GM18951 (cell line): ENCODE measurements at regions not wholly inside any gene's neighbourhood (a gene's known extent, or its start where the extent isn't known, plus 50 kb on each side); places are given as distances from the start of the nearest gene placed in this dataset.
"Not testable (repeated sequence)": the region's sequence is repeated elsewhere in the genome, so short reads cannot be mapped to it uniquely, and the experiment has no call there.

Experiments
- in situ Hi-C: fragments of 300-500 bp; cut with MboI; formaldehyde crosslinking; loops from one replicate; pipeline ENCODE4 v1.12.0; 2022; ENCODE audit warnings: low sequenced_read_pairs, mixed read lengths, inconsistent platforms; ENCODE audit not compliant: unreplicated experiment

DNA sequence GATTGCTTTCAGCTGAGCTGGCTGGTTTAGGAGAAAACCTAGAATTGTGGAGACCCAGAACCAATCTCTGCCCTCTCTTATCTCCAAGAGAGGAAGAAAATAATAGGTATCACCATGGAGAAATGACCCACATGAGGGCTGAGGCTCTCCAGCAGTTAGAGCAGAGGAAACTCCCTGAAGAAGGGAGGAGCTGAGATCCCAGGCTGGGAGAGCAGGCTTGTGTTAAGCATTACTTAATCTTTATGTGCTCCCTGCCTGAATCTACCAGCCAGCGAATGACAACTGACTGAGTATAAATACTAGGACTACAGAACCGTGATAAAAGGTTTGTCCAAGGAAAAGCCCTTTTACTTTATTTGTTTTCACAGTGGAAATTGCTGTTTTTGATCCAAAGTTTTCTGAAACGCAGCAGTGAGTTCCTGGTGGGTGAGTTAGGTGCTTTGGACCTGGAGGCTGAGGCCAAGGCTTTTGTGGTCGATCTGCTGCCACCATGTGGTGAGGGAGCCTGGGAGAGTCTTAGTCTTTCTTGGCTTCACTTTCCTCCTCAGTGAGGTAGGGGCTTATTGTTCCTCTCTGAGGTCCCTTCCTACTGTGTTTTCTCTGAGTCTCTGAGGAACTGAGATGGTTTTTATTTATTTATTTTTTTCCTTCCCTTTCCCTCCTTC, 219.5 kb upstream of the NOTCH2NLA start:
- in situ Hi-C loops, result not testable (repeated sequence)

DNA sequence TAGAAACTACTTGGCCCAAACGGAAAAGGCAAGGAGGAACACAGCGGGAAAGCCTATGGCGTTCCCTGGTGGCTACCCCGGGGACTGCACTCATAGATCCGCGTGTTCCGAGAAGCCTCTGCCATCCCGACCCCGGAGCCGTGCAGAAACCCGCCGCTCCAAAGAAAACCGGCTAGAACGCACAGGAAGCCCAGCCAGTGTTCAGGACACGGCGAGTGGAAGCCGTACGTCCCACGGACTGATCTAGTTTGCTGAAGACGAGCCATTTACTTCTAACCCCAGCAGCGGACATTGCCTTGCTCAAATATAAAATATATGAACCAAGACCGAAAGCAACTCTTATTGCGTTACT, 215.0 kb upstream of the NOTCH2NLA start:
- in situ Hi-C loops, result not testable (repeated sequence)

DNA sequence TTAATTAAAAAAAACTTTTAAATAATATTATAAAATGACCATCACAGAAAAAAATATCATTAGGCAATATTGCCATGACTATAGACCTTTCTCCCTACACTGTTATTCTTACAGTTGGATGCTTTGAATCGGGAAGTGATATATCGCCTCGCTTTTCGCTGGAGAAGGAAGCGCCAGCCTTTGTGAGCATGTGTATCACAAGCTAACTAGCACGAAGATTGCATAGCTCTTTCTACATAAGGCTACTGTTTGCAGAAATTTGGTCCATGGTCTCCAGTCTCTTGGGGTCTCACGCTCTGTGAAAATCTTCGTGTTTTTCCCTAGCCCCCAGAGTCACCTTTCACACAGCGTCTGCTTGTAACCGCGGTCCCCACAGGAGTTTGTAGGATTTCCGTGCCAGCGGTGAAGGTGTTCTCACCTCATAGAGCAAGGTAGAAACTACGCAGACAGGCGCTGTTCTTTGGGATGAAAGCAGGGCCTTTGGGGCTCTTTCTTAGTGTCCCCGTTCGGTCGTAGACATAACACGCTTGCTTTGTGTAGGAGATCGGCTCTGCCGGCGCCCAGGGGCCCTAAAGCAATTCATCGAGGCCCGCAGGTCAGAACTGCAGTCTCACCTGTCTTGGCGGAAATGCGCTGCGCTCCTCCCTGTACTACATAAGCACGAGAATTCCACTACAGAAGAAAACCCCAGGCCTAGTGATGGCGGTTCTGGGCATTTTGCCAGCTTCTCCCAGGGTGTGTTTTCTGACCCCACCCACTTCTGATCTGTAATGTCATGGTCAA, 214.5 kb upstream of the NOTCH2NLA start:
- in situ Hi-C loops, result not testable (repeated sequence)

DNA sequence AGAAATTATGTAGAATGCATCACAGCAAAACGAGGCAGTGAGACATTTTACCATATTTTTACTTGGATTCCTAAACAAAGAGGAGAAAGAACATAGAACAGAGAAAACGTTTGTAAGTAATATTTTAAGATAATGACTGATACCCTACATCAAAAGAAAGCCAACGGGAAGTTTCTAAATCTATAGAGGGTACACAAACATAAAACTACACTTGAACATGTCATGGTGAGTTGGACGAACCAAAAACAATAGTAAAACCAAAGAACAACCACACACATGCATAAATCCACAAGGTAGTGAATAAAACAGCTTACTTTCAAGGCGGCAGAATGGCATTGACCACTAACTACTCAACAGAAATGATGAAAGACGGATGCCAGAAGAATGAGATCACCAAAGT, 209.7 kb upstream of the NOTCH2NLA start:
- in situ Hi-C loops, result not testable (repeated sequence)

DNA sequence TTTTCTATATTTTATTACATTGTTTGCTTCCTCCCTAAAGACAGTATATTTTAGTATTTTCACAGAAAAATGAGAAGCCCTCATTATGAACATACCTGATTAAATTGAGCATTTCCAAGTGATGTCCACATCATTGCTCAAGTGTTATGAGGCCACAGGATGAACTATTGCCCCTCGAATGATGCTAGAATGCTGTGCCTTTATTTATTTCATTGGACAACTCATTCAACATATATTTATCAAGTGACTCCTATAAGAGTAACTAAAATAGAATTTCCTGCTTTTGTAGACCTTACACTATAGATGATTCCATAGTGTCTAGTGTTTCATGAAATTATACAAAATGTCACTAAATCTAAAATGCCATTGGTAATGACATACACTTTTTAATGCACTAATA, 187.8 kb upstream of the NOTCH2NLA start:
- in situ Hi-C loops, result not testable (repeated sequence)

DNA sequence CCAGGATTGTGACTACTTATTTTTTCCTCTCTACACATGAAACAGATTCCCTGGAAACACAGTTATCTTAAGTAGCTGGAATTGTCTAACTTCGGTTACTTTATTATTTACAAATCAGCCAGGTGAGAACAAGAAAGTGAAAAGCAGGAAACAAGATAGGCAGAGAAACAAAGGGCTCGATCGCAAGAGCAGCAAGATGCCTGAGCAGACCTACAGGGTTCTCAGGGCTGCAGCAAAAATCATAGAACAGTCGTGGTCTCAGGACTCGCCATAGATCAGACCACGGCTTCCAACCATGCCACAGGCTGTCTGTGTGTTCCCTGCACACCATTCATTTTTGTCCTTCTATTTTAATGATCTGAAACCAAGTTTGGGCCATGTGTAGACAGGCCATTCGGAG, 186.2 kb upstream of the NOTCH2NLA start:
- in situ Hi-C loops, result not testable (repeated sequence)

DNA sequence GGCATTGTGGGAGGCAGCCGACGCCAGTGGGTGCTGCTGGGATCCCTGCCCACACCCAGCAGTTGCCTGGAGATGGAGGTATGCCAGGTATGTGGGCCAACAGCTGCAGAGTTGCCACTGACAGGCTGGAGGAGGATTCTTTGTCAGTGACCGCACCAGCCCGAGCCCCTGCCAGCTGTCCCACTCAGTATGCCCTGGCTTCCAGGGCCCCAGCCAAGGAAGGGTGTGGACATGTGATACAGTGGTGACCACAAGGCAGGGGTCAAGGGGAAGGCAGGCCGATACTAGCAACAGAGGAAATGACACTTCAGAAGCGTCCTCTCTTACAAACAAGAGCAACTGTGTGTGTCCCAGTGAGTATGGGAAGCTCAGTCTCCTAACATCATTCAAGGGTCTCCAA, 185.1 kb upstream of the NOTCH2NLA start:
- in situ Hi-C loops, result not testable (repeated sequence)

DNA sequence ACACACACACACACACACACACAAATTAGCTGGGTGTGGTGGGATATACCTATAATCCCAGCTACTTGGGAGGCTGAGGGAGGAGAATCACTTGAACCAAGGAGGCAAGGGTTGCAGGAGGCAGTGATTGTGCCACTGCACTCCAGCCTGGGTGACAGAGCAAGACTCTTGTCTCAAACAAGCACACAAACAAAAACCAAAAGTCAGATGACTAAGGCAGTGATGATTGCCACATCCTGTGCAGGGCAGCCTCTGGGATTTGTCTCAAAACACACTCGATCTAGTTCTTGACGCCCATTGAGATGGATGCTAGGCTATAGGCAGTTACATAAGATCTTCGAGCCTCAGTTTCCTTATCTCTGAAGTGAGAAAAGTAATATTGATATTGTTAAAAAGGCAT, 183.1 kb upstream of the NOTCH2NLA start:
- in situ Hi-C loops, result not testable (repeated sequence)

DNA sequence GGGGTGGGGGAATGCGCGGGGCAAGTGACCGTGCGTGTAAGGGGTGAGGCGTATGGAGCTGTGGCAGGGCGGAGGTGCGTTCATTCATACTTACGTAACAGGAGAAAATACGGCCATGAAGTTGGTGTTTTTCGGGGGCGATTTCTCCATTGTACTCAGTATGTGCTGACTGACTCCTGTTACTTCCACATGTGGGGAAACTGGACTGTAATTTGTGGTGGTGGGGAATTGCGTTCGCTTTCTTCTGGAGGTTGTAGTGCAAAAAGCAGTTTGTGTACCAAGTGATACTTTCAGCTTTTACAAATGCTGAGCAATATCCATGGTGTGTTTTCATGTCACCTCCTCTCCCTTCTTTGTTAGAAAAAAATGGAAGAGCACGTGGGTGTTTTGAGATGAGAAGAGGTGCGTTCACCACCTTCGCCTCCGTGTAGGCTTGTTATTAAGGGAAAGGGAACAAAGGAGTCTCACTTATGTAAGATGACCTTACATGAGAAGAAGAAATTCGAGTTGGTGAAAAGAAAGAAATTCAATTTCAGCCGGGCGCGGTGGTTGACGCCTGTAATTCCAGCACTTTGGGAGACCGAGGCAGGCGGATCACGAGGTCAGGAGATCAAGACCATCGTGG, 181.1 kb upstream of the NOTCH2NLA start:
- in situ Hi-C loops, result not testable (repeated sequence)

DNA sequence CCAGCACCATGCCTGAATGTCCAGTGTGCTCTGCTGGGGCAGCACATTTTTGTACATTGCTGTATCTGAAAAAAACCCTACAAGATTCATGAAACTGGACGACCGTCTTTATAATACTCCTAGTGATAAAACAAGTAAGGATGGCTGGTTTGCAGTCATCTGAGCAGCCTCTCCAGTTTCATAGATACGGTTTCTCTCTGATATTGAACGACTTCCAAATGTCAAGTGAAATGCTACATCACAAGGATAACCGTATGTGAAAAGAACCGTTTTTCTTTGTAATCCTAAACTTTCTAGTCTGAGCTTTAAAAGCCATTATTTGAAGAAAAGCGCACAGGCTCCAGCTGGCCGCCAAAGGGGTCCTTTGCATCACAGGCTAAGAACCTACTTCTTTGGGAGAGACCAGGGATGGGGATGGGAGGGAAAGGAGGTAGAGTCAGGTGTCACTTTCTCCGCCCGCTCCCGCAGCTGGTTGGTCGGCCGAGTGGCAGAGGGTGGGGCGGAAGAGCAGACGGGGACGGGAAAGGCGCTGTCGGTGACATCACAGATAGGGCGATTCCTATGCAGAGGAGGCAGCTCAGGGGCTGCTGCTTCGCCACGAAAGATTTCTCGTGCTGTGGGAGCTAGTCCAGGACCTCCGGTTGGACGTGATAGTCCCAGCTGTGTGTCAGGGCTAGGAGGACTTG, 180.4 kb upstream of the NOTCH2NLA start:
- in situ Hi-C loops, result not testable (repeated sequence)

DNA sequence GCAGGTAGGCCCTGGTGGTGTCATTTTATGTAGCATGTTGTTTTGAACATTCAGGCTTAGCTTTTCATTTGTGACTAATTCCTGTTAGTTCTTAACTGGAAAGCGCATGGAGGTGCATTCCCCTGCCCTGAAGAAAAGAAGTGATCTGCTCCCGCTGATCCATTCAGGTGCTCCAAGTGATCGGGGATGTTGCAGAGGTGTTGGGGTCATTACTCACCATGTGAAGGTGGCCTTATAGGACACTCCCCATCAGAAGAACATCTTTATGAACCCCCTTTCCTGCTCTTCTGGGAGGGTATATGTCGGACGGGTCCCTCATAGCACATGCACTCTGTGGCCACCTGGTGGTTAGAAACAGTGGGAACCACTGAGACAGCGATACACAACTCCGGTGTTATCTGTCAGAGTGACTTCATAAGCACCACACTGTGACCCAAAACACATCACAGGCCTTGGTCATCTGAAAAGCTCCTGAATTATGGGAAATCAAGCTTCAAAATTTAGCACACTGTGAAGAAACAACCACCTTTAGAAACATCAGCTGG, 172.5 kb upstream of the NOTCH2NLA start:
- in situ Hi-C loops, result not testable (repeated sequence)

DNA sequence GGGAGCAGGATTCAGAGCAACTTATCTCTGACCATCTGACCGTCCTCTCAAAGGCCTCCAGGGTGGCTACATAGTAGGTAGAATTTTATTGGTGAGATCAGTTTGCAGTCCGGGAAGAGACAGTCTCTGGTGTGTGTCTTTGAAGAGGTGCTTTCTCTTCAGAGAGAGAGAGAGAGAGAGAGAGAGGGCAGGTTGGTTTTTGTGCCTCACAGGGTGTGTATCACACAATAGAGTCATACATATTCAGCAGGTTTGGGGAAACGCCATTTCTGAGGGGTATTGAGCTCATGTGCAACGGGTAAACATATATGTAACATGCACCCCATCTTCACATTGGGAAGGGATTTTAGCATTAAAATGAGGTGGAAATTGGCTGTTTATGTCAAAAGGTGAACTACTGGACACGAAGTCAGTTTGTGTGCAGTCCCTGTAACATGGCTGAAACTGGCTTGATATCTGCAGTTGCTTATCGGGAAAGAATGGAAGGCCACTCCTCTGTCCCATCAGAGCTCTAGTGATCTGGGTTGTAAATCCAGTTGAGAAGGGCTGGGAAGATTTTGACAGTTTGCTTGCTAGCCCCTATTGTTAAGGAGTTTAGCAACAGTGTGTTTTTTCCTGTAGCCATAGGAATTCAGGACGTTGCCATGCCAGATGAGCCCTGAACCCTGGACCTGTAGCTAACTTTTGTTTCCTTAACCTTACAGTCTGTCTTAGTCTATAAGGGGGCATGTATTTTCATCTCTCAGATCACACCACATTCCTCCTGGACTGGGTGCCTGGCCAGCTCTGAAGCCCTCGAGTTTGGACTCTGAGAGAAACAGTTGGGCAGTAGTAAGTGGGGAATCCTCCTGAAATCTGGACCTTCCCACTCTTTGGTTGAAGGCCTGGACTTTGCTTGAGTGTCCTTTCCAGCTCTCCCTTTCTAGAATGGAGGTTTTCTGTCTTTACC, 171.6 kb upstream of the NOTCH2NLA start:
- in situ Hi-C loops, result not testable (repeated sequence)

DNA sequence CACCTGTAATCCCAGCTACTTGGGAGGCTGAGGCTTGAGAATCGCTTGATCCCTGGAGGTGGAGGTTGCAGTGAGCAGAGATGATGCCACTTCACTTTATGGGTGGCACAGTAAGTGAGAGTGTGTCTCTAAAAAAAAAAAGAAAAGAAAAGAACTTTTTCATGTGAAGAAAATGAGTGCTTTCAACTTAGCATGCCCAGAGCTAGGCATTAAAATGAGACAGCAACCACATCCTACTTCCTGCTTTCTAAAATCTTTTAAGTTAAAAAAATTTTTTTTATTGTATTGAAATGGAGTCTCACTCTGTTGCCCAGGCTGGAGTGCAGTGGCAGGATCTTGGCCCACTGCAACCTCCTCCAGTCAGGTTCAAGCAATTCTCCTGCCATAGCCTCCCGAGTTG, 170.4 kb upstream of the NOTCH2NLA start:
- in situ Hi-C loops, result loop anchor here (25.0 kb wide), 1 partner anchor 1862 kb away; no protein-coding TSS in a partner anchor

DNA sequence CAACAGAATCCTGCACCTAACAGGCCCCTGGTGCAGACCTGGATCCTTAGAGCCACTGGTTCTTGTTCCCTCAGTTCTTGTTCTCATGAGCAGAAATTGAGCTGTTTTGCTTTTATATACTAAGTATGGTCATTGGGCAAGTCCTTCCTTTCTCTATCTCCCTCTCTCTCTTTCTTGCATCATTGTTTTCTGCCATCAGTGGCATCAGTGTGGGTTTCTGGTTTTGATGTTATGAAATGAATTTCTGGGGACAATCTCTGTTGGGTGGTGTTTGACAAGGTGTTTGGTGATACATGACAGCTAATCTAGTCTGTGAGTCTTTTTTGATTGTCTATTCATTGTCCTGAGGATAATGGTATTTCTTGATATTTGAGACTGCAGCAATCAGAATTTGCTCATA, 168.0 kb upstream of the NOTCH2NLA start:
- in situ Hi-C loops, result loop anchor here (25.0 kb wide), 1 partner anchor 1860 kb away; no protein-coding TSS in a partner anchor

DNA sequence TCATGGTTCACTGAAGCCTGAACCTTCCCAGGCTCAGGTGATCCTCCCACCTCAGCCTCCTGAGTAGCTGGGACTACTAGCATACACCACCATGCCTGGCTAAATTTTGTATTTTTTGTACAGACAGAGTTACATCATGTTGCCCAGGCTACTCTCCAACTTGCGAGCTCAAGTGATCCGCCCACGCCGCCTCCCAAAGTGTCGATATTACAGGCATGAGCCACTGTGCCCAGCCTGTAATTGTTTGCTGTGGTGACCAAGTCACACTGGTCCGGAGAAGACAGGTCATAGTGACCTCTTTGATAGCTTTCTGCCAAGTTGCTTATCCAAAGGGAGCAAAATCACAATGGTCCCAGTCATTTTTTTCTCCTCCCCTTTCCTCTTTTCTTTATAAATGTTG, 167.4 kb upstream of the NOTCH2NLA start:
- in situ Hi-C loops, result loop anchor here (25.0 kb wide), 1 partner anchor 1859 kb away; no protein-coding TSS in a partner anchor

DNA sequence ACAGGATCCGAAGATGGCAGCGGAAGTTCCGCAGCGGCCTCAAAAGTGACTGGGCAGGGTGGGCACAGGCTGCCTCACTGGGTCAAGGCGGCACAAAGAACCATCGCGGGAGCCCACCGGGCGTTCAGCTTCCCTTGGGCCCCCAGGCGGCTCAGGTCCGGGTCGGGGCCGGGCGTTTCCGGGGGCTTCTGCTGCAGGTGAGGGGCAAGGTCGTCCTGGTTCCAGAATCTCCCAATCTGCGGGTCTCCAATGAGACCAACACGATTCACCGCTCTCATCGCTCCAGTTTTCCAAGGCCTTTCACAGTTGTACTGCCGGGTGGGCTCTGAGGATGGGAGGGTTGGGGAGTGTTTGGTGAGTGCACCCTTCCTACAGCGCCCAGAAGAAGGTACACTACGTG, 165.0 kb upstream of the NOTCH2NLA start:
- in situ Hi-C loops, result loop anchor here (25.0 kb wide), 1 partner anchor 1856 kb away; no protein-coding TSS in a partner anchor

DNA sequence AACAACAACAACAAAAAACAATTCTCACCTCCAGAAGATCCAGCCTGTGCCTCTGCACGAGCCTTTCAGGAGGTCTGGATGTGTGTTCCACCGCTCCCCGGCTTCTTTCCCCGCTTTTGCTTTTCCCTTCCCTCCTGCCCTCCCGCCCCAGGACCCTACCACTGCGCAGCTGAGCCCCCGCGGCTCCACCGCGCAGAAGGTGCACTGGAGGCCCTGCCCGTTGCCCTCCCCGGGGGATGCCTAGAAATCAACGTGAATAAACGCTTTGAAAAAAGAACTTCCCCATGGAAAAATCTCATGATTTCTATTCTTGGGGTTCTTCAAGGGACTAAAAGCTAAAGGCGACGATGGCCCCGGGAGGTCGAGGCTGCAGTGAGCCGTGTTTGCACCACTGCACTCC, 164.3 kb upstream of the NOTCH2NLA start:
- in situ Hi-C loops, result loop anchor here (25.0 kb wide), 1 partner anchor 1856 kb away; no protein-coding TSS in a partner anchor

DNA sequence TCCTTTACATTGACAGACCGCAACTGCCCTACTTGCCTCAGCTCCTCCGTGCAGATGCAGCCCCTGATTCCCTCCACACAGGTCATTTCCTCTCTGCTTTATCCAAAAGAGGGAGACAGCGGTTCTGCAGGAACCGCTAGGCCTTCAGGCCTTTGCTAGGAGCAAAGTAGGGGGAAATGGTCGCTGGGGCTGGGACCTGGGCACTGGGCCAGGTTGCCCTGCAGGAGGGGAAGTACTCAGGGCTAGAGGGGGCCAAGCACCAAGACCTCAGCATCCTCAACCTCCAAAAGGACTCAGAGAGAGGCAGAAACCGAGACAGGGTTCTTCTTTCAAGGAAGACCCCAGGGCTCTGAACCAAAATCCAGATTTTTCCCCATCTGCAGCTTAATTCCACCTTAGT, 160.4 kb upstream of the NOTCH2NLA start:
- in situ Hi-C loops, result loop anchor here (25.0 kb wide), 1 partner anchor 1852 kb away; no protein-coding TSS in a partner anchor
